Midbrain (tissue), 1 donor: ENCODE measurements at regions not wholly inside any gene's neighbourhood (a gene's known extent, or its start where the extent isn't known, plus 50 kb on each side); places are given as distances from the start of the nearest gene placed in this dataset.

ENCODE experiments used
- DNase-seq: peaks from one replicate; lab custom pipeline; 2025; lab: John Stamatoyannopoulos, UW

DNA sequence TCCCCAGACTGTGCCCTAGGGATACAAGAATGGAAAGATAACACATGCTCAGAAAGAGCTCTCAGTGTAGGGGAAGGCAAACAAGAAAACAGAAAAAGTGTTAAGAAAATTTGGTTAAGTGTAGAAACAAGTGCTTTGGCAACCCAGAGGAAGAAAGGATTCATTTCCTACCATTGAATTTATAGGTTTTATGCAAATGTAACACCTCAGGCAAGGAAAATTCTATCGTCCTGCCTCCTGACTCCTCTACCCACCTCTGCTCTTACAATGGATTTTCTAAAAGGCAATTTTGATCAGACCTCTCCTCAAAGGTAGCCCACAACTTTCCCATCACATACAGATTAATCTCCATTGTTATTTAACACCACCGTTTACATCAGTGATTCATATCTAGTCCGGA lies 298.7 kb downstream of the RFC3 start:
- DNase-seq, result no peak

DNA sequence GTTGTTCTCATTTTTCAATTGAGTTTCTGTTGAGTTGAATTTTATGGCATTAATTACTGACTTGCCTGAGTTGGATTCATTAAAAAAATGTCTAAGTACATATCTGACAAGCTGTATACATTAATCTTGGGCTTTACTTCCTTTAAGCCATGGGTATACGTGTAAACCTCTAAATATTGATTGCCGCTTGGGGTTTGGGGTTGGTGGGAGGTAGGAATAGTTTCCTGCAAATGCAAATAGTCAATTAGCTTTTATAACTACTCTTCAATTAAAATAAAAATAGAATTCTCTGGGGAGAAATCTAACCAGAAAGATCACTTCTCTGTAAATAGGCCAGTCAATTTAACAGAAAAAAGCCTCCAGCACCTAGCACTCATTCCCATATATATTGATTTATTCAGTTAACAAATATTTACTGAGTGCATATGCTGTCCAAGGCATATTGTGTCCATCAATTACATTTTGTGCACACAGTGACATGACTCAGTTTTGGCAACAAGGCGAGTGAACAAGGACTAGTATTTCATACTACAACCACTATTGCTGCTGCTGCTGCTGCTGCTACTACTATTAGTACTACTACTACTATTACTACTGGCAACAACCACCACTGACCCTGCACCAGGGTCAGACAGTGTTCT lies 306.8 kb downstream of the RFC3 start:
- DNase-seq, result no peak

DNA sequence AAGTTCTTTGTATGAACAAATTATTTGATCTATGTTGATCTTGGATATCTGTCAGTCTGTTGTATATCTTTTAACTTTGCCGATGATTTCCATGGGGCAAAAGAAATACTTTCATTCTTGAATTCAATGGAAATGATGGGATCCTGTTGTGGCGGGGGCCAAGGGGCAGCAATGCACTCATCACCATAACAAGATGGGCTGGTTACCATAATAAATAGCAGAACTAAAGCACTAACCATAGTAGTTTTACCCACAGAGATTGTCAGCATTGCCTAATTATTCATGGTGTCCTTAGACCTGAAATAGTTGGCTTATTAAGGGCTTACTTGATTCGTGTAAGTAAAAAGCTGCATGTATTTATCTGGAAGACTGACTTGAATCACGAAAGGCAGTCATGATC lies 309.6 kb downstream of the RFC3 start:
- no peak for DNase-seq

DNA sequence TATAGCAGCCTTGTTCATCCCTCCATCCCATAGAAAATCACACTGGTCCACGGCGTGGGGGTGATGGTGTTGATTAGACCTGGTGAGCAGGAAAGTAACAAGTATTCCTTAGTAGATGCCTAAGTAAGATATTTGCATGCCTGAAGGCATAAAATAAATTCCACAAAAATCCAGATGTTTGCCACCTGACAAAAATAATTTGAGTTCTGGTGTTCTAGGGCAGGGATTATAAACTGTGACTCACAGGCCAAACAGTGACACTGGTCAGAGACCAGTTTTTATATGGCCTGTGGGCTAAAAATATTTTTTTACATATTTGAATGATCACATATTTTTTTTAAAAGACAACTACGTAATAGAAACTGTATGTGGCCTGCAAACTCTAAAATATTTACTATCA lies 310.7 kb downstream of the RFC3 start:
- DNase-seq, result no peak

DNA sequence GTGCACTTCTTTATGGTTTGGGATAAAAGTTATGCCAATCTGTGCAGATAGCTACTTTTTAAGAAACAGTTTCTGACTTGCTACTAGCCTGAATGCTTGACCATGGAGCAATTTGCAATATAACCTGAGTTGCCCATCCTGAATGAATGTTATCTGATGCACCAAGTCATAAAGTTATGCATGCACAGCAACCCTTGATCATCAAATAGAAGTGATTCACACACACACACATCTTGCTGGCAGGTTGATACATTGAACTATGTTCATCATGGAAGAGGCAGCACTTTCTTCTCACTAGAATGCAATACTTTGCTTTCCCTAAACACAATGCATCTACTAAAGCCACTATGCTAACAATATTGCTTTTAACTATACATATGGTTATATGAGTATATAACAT lies 311.5 kb downstream of the RFC3 start:
- no peak for DNase-seq

DNA sequence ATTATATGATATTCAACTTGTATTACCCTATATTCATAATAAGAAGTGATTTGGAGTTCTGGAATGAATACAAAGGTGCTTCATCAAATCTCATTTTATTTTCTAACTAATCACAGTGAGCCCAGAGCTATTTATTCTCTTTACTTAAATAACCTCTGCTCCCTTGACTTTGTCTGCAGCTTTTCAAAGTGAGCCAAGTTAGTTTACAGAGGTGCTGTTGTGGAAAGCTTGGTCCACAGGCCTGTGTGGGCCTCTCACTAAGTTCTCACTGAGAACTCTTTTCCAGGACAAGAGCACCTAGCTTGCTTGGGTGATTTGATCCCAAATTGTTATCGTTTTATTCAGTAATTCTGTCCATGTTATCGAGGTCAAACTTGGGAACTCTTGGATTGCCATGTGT lies 319.3 kb downstream of the RFC3 start:
- no peak for DNase-seq

DNA sequence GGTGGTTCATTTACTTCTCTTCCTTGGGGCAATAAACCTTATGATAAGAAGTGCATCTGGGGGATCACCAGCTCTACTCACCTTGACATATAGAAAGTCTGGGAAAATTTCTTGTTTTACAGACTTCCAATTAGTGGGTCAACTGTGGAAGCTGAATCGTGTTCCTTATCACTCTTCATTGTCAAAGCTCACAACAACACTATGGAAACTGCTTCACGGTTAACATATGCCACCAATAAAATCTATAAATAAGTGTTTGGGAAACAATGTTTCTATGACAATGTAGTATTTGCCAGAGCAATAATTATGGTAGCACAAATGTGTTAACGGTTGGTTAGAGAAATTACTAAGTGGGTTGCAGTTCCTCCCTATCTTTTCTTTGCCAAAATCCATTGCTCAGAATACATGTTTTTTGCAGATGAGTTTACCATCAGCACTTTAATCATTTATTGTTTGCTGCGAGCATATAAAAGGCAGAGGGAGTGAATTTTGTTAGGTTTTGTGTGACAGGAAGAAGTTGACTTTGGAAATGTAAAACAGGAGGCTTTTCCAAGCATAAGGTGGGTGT lies 321.8 kb downstream of the RFC3 start:
- DNase-seq, result no peak

DNA sequence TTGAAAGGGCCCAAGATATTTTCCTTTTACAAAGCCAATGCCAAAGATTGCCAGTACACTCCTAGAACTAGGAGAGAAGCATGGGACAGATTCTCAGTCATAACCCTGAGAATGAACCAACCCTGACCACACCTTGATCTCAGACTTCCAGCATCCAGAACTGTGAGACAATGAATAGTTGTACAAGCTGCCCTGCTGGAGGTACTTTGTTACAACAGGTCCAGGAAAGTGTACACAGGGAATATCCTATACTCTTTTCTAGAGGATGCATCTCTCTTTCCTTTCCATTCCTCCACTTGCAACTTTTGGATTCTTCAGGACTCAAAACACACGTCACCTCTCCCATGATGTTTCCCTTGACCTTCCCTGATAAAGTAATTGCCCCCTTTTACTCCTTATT lies 325.7 kb downstream of the RFC3 start:
- DNase-seq, result no peak

DNA sequence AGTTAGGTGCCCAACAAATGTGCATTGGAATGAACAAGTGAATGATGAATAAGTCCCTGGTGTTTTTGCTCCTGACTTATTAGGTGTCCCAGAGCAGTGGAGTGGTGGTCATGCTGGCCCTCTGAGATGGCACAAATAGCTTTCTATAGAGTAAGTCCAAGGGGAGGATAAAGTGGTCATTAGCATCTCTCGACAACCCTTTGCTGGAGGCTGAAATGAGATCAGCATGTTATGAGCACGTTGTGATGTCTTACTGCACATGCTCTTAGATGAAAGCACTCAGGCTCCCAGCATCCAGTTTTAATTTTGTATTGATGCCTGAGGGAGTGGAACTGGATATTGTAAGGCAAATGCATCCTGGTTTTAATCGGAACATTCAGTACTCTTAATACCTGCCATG lies 326.2 kb downstream of the RFC3 start:
- DNase-seq, result no peak

DNA sequence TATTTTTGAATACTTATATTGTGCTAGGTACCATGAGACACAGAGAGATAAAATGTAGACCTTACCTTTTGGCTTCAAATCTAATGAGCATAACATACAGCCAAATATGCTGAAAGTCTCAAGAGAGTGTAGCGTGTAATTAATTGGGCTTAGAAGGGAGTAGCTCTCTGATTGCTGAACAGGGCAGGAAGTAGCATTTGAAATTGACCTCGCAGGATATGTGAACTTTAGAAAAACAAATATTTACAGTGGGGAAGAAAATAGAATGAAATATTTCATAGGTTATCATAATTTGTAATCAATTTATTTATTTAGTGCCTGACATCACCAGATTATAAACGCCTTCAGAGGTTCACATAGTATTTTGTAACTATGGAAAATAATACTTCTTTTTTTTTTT lies 327.1 kb downstream of the RFC3 start:
- no peak for DNase-seq

DNA sequence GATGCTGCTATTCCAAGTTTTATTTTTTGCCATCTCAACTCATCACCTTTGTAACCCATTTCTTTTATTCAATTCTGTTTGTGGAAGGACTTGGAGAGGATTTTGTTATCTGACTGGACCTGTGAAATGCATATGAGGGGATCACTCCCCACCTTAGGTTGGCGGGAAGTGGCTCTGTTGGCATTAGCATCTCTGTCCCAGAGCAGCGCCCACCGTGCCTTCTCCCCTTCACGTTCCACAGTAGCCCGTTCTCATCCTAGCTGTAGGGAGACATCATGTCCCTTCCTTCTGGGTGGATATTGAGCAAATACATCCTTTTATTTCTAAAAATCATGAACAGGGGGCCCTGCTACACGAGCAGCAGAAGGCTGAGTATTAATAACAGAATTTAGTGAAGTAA lies 330.4 kb downstream of the RFC3 start:
- no peak for DNase-seq

DNA sequence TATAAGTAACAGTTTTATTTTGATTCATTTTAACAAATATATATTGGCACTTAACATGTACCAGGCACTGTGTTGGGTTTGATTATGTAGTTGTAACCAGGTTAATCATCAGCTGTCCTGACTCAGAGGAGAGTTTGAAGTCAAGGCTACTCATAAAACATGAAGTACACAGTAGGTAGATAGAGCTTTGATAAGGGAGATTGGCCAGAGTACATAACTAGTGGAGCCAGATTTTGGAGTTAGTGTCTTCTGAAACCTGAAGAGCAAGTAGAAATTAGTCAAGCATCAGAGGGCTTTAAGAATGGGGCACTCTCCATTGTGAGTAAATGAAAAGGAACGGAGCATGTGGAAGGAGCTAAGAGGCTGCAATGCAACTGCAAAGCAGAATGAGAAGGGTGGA lies 333.9 kb downstream of the RFC3 start:
- no peak for DNase-seq

DNA sequence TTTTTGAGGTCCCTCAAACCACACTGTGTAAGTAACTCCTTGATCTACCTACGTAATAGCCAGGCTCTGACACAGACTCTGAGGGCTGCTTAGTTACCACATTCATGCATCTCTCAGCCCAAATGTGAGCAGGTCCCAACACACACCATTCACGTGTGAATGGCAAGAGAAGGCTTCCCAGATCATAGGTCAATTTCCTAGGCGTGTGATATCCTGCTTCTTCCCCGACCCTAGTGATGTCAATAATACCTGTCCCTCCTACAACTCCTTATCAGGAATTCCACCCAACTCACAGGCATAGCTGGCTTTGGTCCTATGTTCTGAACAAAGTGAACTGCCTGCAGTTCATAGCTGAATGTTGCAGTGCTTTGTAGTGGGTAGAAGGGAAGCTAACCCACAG lies 334.5 kb downstream of the RFC3 start:
- no peak for DNase-seq

DNA sequence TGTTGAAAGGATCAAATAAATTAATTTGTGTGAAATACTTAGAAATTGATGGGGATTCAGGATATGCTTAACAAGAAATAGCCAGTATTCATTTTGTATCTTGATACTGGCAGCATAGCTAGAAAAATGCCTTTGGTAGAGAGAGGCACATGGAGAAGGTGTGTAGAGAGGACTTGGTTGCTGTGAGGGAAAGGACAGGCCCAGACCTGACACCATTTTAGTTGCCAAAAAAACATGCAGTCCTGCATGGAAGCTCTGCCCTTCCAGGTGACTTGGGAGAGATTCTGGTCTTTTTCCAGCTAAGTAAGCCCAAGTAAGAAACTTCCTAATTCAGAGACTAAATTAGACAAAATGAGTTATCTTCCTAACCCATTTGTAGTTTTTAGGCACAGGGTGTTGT lies 335.0 kb downstream of the RFC3 start:
- no peak for DNase-seq

DNA sequence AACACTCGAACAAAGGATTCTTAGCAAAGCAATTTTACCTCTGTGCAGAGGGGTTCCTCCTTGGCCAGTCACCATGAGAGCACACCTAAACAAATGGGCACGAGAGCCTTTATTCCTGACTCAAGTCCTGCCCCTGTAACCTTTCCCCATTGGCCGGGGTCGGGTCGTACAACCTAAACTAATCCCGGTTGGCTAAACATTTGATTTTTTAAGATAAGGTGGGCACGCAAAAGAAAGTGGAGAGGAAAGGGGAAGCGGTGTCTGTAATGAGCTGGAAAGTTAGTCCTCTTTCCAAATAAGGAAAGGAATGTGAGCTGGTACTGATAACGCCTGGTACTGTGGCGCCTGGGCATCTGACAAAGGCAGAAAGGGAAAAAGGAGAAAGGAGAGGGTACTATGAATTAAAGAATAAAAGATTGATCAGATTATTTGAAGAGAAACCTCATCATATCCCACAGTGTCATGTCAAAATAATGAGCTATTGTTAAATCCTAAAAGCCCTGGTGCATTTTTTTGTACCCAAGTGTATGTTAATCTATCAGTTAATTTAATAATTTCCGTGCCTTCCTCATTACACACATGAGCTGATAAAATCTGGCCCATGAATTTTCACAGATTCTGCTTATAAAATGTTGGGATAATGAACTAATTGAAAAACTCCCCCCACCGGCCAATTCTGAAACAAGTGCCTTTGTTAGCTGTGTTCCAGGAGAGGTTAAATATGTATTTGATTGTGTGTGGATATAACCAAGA lies 335.7 kb downstream of the RFC3 start:
- DNase-seq, result no peak

DNA sequence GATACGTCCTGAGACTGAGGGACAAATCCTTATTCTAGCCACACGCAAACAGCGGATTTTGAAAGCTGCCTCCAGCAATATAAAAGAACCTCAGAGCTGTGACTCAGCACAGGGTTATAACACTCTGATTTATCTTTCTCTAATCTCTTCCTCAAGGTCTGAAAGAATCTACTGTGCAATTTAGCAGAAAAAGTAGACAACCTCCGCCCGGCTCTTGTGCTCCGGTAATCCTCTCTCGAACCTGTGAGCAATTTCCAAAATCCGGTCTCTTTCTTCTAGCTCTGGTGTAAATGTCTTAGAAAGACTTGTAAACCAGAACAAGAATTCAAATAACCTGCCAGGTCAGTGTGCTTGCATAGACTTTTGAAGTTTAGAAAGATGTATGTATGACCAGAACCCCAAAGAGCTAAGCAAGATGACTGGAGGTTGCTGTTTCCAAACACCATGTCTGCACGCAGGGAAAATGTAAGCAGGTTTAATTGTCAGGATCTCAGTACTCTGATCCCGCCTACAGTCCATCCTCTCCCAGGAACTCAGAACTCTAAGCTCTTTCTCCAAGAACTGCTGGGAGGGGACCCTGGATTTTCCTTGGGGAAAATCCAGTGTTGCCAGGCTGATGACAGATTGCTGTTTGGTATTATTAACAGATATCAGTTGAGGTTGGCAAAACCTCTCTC lies 338.1 kb downstream of the RFC3 start:
- no peak for DNase-seq

DNA sequence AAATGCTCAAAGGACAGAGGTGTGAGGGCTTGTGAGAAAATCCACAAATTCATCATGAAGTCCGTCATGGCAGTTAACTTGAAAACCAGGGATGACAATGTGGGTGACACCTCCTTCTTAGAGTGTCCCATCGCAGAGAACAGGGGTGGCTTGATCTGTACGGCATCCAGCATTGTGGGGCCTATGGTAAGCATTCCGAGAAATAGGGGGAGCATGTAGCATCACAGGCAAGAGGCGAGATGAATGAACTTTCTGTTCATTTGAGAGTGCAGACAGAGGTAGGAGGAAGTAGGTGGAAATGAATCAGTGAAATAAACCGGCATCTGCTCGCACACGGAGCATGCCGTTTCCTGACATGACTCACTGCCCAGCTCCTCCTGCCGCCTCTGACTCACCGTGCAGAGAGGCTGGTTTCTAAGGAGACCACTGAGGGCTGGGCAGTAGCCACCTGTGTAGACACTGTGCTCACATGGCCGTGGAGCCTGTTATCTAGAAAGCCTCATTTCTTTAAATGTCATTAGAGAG lies 339.0 kb downstream of the RFC3 start:
- no peak for DNase-seq

DNA sequence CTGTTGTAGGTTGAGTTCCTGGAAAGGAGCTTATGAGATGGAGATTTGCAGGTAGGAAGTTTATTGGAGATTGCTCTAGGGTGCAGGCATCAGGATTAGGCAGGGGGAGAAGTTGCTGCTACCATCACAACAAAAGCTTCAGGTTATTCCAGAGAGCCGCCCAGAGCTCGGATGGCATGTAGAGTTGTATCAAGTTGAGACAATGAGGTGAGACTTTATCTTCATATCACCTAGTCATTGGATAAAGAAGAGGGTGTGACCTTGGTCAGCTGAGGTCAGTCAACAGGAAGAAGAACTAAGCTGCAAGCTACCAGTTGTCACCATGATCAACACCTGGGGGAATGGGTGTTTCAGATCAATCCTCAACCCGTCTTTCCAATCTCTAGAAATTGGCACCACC lies 342.0 kb downstream of the RFC3 start:
- DNase-seq, result no peak

DNA sequence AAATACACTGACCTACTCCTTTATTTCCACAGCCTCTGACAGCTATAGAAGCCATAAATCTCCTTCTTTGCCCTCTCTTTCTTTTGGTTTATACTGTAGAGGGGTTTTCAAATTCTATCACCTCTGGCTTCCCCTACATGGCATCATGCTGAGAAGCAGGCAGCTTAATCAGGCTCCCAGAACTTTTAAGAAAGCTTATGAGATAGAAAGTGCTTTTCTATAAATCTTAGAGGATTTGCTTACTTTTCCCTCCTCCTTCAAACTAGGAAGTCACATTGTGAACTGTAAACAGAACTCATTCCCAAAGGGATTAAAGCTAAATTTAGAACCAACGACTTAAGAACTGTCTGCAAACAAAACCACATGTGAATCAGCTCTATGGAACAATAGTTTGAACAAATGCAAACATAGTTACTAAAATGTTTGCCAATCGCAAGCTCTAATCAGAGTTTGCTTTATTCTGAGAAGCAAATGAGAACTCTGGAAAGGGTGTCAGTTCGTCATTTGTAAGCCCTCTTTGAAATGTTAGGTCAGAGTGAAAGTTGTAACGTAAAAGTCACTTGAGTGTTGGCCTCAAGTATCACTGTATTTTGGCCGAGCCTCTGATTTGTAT lies 344.1 kb downstream of the RFC3 start:
- DNase-seq, result no peak

DNA sequence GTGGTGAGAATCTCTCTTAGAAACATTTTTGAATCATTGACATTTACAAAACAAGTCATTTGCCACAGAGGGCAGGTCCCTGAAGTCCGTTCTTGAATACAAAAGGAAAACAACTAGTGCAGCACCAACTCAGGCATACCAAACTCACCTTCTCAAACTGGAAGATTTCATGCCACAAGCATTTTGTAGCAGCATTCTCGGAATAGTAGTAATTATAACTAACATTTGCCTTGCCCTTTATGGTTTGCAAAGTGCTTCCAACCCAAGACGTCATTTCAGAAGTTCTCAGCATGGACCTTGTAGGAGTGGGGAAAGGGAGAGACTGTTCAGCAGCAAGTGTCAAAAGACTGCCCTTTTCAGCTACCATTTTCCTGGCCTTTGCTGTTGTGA lies 344.6 kb downstream of the RFC3 start:
- DNase-seq, result no peak

DNA sequence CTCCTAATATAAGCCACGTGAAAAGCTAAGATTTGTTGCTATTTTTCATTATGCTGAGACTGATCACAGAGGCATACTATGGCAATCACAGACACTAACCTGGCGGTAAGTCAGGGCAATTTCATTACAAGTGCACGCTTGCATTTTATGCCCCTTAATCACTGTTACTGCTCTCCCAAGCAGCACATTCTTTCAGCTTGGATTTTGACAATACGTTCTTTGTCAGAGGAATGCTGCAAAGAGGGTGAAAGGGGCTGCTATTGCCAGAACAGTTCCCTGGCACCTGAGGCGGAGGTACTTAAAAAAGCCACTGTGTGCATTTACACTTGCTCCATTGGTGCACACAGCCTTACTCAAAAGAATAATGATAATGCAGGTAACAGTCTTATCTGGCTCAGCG lies 346.6 kb downstream of the RFC3 start:
- DNase-seq, result no peak

DNA sequence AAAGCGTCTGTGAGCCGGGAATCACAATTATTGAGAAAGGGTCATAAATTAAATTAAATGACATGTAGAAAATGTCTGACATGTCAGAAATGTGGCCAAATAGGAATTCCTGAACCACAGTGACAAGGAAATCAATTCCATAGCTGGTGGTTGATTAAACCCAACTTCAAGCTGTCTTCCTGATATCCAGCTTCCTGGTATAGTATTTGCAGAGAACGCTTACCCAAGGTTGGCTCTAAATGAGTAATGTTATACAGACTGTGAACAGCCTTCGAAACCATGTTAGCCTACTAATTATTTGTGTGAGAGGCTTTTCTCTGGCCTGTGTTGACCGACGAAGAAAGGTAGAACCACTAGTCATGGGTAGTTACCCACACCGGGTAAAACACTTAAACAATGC lies 347.2 kb downstream of the RFC3 start:
- DNase-seq, result no peak

DNA sequence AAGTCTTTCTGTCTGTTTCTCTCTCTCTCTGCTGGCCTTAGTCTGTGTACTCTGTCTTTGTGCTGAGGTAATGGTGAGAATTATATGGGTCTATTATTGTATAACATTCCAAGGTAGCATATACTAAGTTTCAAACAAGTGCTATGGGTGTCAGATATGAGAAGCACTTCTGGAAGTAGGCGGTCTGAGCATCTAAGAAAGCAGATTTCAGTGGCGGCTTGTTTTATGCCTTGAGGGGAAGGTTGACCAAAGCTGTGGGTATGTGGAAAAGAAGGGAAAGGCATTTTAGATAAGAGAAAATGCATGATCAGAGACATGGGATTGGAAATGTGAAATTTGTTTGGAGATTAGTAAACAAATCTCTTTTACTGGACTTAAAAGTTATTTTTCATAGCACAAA lies 348.5 kb downstream of the RFC3 start:
- no peak for DNase-seq
